Hepatocyte (in vitro differentiated cells): ENCODE measurements at regions not wholly inside any gene's neighbourhood (a gene's known extent, or its start where the extent isn't known, plus 50 kb on each side); places are given as distances from the start of the nearest gene placed in this dataset.

Experiments
- DNase-seq: peaks from one replicate; pipeline ENCODE4 v3.0.0-alpha.2; 2016; ENCODE audit warnings: low spot score
- H2AFZ ChIP-seq: fragments of 200-600 bp; sonication (generic); 2 replicates; pipeline ENCODE4 v1.6.0; 2016; ENCODE audit warnings: antibody characterized with exemption, mild to moderate bottlenecking
- H3K27ac ChIP-seq: fragments of 200-600 bp; sonication (generic); 2 replicates; pipeline ENCODE4 v1.5.1; 2016; ENCODE audit warnings: mild to moderate bottlenecking
- H3K27me3 ChIP-seq: fragments of 200-600 bp; sonication (generic); 2 replicates; pipeline ENCODE4 v1.6.1; 2016
- H3K36me3 ChIP-seq: fragments of 200-600 bp; sonication (generic); replicated peaks from 2 replicates; pipeline ENCODE4 v1.5.1; 2016; ENCODE audit warnings: low read depth; ENCODE audit not compliant: insufficient read depth
- H3K4me1 ChIP-seq: fragments of 200-600 bp; sonication (generic); 2 replicates; pipeline ENCODE4 v1.5.1; 2016; ENCODE audit warnings: mild to moderate bottlenecking, moderate library complexity; ENCODE audit not compliant: insufficient read depth
- H3K4me2 ChIP-seq: fragments of 200-600 bp; sonication (generic); 2 replicates; pipeline ENCODE4 v1.6.0; 2016
- H3K4me3 ChIP-seq: fragments of 200-600 bp; sonication (generic); 2 replicates; pipeline ENCODE4 v1.5.1; 2016; ENCODE audit warnings: mild to moderate bottlenecking
- H3K79me2 ChIP-seq: fragments of 200-600 bp; sonication (generic); 2 replicates; pipeline ENCODE4 v1.6.0; 2017; ENCODE audit warnings: mild to moderate bottlenecking
- H3K9me2 ChIP-seq: fragments of 200-600 bp; sonication (generic); replicated peaks from 2 replicates; pipeline ENCODE4 v1.6.0; 2017; ENCODE audit warnings: mild to moderate bottlenecking; ENCODE audit not compliant: insufficient read depth
- H3K9me3 ChIP-seq: fragments of 200-600 bp; sonication (generic); 2 replicates; pipeline ENCODE4 v1.5.1; 2016; ENCODE audit warnings: low read depth, mild to moderate bottlenecking
- H4K20me1 ChIP-seq: fragments of 200-600 bp; sonication (generic); 2 replicates; pipeline ENCODE4 v1.6.0; 2016; ENCODE audit warnings: mild to moderate bottlenecking; ENCODE audit not compliant: insufficient read depth, poor library complexity, severe bottlenecking
- CTCF ChIP-seq: fragments of 200-600 bp; sonication (generic); IDR thresholded peaks from 2 replicates; pipeline ENCODE4 v1.5.1; 2016; ENCODE audit warnings: antibody characterized with exemption, mild to moderate bottlenecking; ENCODE audit not compliant: poor library complexity
- EZH2 ChIP-seq: fragments of 200-600 bp; sonication (generic); IDR thresholded peaks from 2 replicates; pipeline ENCODE4 v1.6.1; 2016; ENCODE audit warnings: antibody characterized with exemption, mild to moderate bottlenecking, borderline replicate concordance
- EZH2phosphoT487 ChIP-seq: fragments of 200-600 bp; sonication (generic); IDR thresholded peaks from one replicate; pipeline ENCODE4 v1.6.1; 2018; ENCODE audit warnings: antibody characterized with exemption, mild to moderate bottlenecking, low read depth, moderate library complexity; ENCODE audit not compliant: unreplicated experiment, severe bottlenecking
- WGBS: methylation state at CpG from one replicate; pipeline ENCODE4 v1.1.6; 2016; ENCODE audit warnings: low lambda C conversion rate; ENCODE audit errors: missing lambda C conversion rate; 5-methylcytosine and 5-hydroxymethylcytosine counted together

- Histone ChIP-seq H2AFZ (no peak overlapping the region), H3K4me3 (no peak overlapping the region), H3K27ac (no peak overlapping the region), H3K36me3 (no peaks in the 10 kb centered on the region), H4K20me1 (no peaks in the 10 kb centered on the region), H3K4me1 (no peaks in the 10 kb centered on the region), H3K4me2 (no peak overlapping the region), H3K9me3 (no peaks in the 10 kb centered on the region), H3K9me2 (no peaks in the 10 kb centered on the region), H3K27me3 (no peaks in the 10 kb centered on the region), H3K79me2 (no peaks in the 10 kb centered on the region)
- 78% methylated on average over 3 of the region's 3 CpGs for WGBS
- TF ChIP-seq EZH2 (no peak), EZH2phosphoT487 (no peak), CTCF (no peak)
- no peak for DNase-seq
Observed at GRCh38 chr19:28153123-28153522, 1059.8 kb downstream of the UQCRFS1 start.

DNA sequence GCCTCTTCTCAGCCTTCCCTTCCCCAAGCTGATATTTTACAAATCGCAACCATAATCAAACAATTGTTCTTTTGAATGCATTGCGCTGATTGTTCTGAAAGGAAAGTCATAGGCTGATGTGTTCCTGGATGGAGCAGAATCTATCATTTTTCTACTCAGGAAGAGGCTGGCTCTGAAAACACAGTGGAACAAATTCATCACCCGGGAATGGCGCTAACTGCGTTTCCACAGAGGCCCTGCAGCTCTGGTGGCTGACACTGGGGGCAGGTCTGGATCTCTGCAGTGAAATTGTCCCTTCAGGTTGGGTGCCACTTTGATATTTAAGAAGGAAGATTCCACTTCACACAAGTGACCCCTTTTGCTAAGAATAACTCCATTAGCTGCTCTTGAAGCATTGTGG is 1060.8 kb downstream of the UQCRFS1 start:
- H3K4me1 ChIP-seq: no peaks in the 10 kb centered on the region
- H3K79me2 ChIP-seq: no peaks in the 10 kb centered on the region
- TF ChIP-seq CTCF (no peak), EZH2 (no peak), EZH2phosphoT487 (no peak)
- no peak overlapping the region for H3K27ac ChIP-seq
- H3K9me2 ChIP-seq: no peaks in the 10 kb centered on the region
- H3K36me3 ChIP-seq: no peaks in the 10 kb centered on the region
- H3K9me3 ChIP-seq: no peaks in the 10 kb centered on the region
- 90% methylated on average over 5 of the region's 5 CpGs for WGBS
- no peak overlapping the region for H3K4me2 ChIP-seq
- H3K27me3 ChIP-seq: no peaks in the 10 kb centered on the region
- H4K20me1 ChIP-seq: no peaks in the 10 kb centered on the region
- H3K4me3 ChIP-seq: no peak overlapping the region
- no peak for DNase-seq
- no peak overlapping the region for H2AFZ ChIP-seq

DNA sequence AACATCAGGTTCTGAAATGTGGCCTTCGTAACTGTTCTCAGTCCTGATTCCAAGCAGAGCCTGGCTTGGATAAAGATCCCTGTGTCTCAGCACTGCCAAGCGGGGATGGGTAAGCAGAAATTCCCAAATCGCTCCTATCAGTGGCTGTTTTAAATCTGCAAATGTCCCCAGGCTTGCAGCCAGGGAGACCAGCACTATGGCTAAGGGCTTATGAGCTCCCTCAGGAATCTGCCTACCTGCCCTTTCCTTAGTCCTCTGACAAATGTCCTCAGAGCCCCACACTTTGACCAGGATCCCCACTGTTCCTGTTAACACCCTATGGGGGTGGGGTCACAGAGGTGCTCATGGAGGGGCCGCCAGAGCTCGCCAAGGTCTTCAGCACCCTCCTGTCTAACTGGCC is 1062.8 kb downstream of the UQCRFS1 start:
- 69% methylated on average over 5 of the region's 5 CpGs for WGBS
- Histone ChIP-seq H3K79me2 (no peaks in the 10 kb centered on the region), H3K36me3 (no peaks in the 10 kb centered on the region), H3K27ac (no peak overlapping the region), H3K27me3 (no peaks in the 10 kb centered on the region), H4K20me1 (no peaks in the 10 kb centered on the region), H3K4me3 (no peak overlapping the region), H3K4me2 (no peak overlapping the region), H3K9me2 (no peaks in the 10 kb centered on the region), H2AFZ (no peak overlapping the region), H3K4me1 (no peaks in the 10 kb centered on the region), H3K9me3 (no peaks in the 10 kb centered on the region)
- DNase-seq: no peak
- no peak for TF ChIP-seq EZH2
- no peak for TF ChIP-seq EZH2phosphoT487
- no peak for TF ChIP-seq CTCF

- DNase-seq: no peak
- TF ChIP-seq CTCF (no peak), EZH2phosphoT487 (no peak), EZH2 (no peak)
- Histone ChIP-seq H2AFZ (no peak overlapping the region), H3K27me3 (peaks cover 4% of the 10 kb centered on the region), H3K4me3 (no peak overlapping the region), H3K27ac (no peak overlapping the region), H3K9me3 (no peaks in the 10 kb centered on the region), H3K9me2 (no peaks in the 10 kb centered on the region), H3K4me1 (no peaks in the 10 kb centered on the region), H3K4me2 (no peak overlapping the region), H4K20me1 (no peaks in the 10 kb centered on the region), H3K36me3 (no peaks in the 10 kb centered on the region), H3K79me2 (no peaks in the 10 kb centered on the region)
- WGBS: 89% methylated on average over 3 of the region's 3 CpGs
Observed at GRCh38 chr19:28148554-28148953, 1064.4 kb downstream of the UQCRFS1 start.
